ENCODE measurements at regions not wholly inside any gene's neighbourhood (a gene's known extent, or its start where the extent isn't known, plus 50 kb on each side); places are given as distances from the start of the nearest gene placed in this dataset.

GRCh38 chr13:51534041-51534817 lies 50.0 kb upstream of the WDFY2 start:
- TF ChIP-seq EZH2 (IDR thresholded peaks at IDR 0.05; ENCODE audit: low read length, missing control alignments): no peak
- TF ChIP-seq, protein P1, sequence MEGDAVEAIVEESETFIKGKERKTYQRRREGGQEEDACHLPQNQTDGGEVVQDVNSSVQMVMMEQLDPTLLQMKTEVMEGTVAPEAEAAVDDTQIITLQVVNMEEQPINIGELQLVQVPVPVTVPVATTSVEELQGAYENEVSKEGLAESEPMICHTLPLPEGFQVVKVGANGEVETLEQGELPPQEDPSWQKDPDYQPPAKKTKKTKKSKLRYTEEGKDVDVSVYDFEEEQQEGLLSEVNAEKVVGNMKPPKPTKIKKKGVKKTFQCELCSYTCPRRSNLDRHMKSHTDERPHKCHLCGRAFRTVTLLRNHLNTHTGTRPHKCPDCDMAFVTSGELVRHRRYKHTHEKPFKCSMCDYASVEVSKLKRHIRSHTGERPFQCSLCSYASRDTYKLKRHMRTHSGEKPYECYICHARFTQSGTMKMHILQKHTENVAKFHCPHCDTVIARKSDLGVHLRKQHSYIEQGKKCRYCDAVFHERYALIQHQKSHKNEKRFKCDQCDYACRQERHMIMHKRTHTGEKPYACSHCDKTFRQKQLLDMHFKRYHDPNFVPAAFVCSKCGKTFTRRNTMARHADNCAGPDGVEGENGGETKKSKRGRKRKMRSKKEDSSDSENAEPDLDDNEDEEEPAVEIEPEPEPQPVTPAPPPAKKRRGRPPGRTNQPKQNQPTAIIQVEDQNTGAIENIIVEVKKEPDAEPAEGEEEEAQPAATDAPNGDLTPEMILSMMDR (conservative IDR thresholded peaks at IDR 0.05 in 1 of 2, IDR thresholded peaks at IDR 0.05 in 1 of 2; ENCODE audit: low read depth in 1 of 2, low read length in 2 of 2): no peak
